GM19023 (cell line): ENCODE measurements at regions not wholly inside any gene's neighbourhood (a gene's known extent, or its start where the extent isn't known, plus 50 kb on each side); places are given as distances from the start of the nearest gene placed in this dataset.

ENCODE experiments used
- ATAC-seq: cut with Tn5 transposase; IDR thresholded peaks from one replicate; pipeline ENCODE4 v1.9.1; 2021; ENCODE audit warnings: mild to moderate bottlenecking, moderate library complexity; ENCODE audit not compliant: unreplicated experiment

DNA sequence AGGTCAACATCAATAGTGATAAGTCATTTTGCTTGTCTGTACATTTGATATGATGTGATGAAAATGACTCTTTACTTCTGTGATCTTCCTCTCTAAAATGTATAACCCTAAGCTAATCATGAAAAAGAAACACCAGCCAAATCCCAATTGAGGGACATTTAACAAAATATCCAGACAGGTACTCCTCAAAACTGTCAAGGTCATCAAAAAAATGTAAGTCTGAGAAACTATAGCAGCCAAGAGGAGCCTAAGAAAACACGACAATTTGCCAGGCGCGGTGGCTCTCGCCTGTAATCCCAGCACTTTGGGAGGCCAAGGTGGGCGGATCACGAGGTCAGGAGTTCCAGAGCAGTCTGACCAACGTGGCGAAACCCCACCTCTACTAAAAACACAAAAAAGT, 708.5 kb upstream of the ID4 start:
- ATAC-seq = no peak

DNA sequence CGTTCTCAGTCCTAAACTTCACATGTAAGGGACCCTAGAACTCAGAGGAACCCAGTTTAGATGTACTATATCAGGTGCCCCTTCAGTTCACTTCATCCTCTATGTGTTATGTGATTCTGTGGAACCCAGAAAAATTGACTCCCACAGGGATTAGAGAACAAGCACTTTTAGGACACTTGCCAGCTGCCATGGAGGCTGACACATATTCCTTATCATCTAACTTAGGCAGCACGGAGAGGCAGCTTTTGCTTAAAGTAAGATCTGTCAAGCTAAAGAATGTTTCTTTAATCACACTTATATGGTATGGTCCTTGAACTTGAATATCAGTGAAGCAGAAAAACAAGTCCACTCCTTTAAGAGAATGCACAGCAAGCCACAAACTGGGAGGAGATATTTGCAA, 701.5 kb upstream of the ID4 start:
- ATAC-seq = no peak

DNA sequence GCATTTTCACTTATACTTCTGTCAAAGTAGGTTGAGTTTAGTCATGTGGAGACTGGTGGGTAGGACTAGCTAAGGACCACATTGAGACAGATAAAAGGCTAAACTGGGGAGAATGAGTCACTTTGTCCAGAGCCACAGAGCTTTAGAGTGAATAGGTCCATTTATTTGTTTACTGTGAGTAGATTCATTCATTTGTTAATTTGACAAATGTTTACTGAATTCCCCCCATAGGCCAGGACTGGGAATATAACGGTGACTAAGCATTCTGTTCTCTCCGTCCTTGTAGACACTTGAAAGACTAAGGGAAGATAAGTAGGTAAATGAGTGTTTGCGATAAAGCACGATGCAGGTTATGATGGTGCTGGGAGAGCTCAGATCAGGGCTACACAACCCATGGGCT, 699.7 kb upstream of the ID4 start:
- no peak for ATAC-seq

DNA sequence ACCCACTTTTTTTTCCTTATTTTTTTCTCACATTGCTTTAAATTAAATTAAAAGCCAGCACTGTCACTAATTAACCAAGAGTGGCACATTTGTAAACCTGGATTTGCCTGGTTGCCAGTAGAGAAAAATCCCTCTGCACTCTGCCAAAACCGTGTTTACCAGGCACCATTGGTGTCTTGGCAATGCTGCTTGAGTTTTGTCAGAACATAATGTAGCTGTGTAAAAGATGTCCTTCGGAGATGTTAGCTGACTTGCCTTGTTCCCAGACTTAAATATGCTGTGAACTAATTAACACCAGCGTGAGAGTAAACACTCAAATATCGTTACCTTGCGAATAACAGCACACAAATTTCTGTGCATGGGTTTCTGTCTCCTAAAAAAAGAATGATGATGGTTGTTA, 694.9 kb upstream of the ID4 start:
- ATAC-seq = no peak

DNA sequence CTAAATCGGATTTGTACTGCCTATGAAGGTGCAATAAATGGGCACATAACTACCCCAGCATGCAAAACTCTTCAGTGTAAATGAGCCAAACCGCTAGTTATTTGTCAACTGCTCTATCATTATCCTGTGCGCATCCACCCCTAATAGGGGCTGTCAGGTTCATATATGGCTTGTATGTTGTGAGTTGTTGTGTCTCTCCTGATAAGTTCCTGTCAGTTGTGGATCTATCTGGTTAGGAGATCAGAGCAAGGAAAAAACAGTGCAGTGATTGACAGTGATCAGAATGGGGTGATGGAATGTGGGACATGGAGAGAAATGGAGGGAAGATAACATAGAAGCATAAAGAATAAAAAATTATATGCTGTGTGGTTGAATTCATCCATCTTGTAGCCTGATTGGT, 686.9 kb upstream of the ID4 start:
- ATAC-seq = no peak

DNA sequence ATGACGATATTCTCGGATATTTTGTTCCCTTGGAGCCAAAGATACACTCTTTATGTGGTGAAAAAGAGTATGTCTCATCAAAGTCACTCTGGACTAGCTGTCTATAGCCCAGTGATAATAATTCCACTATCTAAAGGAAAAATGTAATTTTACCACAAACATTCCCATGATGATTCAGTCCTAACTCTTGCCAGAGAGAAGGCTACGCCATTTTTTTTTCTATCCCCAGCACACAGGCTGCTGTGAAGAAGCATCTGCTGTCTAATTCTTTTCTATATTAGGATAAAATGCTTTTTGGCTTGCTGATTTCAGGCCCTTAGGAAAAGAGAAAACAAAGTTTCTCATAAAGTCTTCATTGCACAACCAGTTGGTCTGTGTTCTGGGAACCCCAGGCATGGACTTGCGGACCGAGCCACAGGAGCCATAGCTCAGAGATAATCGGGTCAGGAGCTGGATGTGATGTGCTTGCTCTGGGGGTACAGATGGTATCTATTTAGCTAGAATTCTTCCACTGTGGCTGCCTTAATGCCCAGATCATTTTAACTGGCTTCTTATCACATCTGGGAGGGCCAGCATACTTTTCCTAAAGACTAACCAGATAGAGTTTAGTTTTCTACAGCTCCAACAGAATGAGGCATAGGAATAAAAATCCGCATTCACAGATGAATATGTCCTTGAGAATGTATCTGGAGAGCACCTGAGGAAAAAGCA, 683.7 kb upstream of the ID4 start:
- ATAC-seq = no peak

DNA sequence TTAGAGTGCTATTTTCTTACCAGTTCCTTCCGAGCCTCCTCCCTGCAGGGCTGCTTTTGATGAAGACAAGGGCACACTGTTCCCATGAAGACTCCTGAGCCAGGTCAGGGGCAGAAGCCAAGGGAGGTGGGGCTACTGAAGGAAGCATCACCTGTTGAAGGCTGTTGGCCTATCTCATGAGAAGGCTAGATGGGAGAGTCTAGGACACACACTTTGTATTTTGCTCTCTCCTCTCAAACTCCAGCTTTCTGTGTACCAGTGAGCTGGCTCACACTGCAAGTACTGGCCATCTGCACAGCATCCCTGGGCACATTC, 683.2 kb upstream of the ID4 start:
- ATAC-seq = no peak

DNA sequence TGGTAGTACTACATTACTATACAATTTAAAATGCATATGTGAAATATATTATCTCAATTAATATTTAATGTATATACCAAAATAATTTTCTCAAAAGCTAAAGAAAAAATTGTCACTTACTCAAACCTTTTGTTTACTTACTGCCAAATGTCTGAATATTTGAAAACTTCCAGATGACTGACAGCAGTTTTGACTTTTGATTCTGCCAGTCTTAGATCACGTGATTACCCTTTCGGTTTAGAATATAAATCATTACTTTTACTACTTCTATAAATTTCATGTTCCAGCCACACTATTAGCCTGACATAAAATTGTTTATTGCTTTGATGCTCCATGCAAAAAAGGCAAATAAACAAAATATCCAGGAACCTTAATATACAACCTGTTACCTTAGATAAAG, 680.7 kb upstream of the ID4 start:
- no peak for ATAC-seq

DNA sequence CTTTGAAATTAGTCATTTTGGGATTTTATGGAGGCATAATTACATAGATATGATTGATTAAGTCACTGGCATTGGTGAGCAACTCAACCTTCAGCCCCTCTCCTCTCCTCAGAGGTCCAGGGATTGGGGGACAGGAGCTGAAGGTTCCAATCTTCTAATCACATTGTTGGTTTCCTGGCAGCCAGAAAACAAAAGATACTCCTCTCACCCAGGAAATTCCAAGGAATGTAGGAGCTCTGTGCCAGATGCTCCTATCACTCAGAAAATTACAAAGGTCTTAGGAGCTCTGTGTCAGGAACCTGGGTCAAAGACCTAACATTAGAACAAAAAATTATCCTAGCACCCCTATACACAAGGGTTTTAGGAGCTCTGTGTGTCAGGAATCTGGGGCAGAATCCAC, 679.7 kb upstream of the ID4 start:
- no peak for ATAC-seq

DNA sequence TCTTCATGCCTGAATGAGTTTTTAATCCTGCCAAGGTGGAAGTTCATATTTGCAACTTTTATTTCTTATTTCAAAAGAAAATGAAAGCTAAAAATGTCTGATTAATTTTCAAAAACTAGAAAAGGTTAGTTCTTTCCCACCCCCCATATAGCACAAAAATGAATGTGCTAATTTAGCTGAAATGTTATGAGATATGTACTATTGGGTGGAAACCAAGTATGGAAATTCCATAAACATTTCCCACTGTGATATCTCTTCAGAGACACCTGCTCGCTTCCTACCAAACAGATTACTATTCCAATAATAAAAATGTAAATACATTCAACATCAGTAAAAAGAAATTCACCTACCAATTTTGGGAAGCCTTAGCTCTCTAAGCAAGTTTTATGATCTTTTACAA, 678.6 kb upstream of the ID4 start:
- no peak for ATAC-seq

DNA sequence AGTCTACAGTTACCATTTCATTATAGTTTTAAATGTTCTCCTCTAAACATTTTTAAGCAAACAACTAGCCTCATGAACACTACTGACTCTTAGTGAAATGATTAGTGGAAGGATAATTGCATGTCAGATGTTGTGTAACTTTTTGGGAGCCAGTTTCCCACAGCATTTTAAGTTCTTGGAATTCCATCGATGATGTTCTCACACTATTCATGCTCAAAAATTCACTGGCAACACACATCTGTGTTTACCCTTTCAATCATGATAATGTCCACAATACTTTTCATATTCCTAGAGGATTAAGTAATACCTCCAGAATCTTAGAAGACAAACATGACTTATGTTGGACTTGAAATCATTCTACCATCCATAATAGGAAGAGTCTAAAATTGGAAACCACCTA, 678.1 kb upstream of the ID4 start:
- no peak for ATAC-seq

DNA sequence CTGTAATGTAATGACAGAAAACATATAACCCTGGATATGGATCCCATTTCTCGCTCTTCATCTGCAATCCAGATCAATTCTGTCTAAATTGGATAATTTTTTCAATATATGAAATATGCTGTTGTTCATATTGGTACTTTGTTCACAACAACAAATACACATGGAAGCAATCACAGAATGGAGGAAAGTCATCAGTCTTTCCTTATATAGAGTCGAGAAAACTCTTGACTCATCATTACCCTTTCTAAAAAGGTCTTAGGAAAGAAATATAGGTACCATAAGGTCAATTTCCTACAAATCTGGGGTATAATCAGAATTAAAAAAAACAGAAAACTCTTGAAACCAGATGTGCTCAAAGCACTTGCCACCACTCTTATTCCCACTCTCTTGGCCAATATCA, 677.6 kb upstream of the ID4 start:
- ATAC-seq = no peak

DNA sequence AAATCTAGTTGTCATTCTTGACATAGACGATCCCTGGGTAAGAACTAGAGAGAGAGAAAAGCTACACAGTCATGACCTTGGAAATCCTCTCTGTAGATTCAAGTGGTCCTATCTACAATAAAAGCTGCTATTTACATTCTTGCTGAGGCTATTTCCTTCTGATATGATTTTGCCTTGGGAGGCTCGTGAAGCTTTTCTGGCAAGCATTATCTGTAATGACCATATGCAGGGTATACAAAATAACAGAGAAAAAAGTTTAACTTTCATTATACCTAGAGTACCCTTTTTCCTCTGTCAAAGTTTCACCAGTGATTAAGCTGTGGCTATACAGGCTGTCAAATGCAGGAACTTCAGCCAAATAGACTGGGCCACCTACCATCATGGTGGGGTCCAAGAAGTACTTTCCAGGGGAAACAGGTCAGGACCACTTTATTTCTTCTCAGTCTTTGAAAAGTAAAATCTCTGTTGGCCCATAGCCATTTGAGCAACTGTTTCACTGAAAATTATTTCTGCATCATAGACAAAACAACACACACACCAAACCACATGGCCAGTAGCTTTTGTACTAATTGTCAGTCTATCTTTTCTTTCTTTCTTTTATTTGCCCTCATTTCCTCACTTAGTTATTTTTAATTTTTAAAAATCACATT, 677.0 kb upstream of the ID4 start:
- ATAC-seq = no peak

DNA sequence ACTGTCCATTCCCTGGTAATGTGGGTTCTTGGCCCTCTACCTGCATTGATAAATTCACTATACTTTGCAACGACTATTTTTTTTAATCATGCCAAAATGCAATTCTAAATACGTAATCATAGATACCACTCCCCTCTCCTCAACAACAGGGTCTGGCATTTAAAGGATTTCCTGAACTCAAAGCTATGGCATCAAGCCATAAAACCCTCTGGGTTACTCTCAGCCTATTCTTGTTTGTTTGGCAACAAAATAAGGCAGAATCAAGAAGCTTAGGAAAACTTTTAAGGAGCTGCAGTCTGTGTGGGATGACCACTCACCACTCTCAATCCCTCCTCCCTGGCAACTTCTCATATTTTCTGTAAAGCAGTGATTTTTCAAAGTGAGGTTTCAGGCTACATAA, 669.9 kb upstream of the ID4 start:
- no peak for ATAC-seq

DNA sequence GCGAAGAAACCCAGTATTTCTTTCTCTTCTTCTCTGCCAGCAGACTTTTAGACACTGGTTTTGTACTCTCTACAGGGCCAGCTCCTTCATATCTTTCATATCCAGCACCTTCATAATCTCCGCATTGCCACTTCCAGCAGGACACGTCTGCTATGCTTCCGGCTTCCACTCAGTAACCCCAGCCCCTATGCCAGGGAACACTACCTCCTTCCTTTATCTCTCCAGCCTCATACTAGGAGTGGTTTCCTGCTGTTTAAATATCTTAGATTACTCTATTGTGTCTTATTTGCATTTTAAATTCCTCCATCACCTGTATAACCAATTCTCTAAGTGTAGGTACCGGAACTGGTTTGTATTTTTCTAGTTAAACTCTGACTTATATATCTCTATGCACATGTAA, 667.8 kb upstream of the ID4 start:
- ATAC-seq = no peak

DNA sequence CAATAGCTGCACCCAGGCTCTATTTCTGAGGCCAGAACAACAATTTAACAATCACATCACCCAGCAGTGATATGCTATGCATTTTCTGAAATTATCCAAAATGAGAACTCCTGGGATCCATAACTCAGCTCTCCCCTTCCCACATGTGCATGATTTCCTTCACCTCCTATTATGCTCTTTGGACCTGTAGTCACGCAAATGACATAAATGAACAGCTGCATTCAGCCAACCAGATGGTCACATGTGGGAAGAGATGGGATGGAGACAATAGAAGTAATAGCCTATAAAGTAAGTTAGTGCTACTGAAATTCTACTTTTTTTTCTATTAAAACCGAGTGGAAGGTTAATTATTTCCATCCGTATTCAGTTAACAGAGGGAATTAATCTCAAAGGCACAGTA, 662.1 kb upstream of the ID4 start:
- no peak for ATAC-seq

DNA sequence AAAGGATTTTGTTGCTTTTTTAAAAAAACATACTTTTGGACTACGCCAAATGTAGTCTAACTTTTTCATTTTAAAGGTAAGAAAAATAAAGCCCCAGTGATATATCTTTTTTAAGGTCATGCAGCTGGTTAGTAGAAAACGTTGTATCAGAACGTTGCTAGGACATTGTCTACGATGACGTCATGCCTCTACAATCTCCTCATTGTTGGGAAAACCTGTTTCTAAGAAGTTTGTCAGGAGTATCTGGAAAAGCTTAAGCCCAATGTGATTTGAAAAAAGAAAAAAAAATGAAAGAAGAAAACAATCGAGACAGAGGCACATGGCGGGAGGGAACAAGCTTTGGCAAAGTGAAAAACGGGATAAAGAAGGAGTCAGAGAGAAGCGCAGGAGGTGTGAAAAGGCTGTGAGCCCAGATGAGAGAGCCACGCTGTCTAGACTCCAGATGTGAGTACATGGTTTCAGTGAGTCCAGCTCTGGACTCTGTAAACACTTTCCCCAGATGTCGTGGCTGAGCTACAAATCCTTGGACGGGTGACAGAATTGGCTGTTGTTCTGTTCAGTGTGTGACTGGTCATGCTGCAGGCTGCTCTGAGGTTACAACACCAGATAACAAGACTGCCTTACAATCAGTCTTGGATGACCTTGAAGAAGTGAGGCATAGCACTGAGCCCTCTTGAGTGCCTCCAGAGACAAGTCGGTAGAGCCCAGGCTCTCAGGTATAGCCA, 656.7 kb upstream of the ID4 start:
- ATAC-seq = no peak

DNA sequence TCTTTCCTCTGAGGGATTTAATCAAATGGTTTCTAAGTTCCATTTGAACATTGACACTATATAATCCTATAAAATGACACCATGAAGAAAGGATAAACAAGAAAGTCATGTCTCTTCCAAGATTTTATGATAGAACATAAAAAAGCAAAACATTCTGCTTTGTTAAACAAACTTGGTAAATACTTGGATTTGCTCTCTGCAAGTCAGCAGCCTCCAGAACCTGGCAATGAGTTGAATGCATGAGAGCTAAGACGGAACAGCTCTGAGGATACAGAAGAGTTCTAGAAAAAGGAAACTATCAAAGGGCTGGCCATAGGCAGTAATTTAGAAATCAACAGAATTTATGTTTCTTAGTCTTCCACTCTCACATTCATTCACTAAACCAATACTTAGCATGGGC, 656.0 kb upstream of the ID4 start:
- no peak for ATAC-seq

DNA sequence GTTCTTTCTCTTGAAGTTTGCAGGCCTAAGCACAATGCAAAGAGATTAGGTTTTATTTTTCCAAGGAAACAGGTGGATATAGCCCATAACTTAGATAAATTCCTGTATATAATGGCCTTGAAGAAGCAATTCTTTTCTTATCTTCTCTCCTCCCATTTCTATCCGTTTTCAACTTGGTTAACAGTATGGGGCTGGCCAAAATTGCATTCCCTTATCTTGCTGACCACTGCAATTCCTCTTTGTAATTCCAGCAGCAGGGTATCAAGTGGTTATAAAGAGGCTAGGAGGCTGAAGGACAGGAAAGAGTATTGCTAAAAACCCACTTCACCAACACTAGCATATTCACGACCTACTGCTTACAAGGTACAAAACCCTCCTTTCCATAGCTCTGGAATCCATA, 643.5 kb upstream of the ID4 start:
- no peak for ATAC-seq

DNA sequence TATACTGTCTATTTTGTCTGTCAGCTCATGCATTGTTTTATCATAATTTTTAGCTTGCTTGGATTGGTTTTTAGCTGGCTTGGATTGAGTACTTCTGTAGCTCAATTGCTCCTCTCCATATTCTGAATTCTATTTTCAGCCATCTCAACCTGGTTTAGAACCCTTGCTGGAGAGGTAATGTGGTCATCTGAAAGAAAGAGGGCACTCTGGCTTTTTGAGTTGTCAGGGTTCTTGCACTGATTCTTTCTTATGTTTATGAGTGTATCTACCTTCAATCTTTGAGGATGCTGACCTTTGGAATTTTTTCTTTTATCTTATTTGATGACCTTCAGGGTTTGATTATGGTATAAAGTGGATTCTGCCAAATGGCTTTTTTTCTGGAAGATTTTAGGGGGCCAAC, 632.7 kb upstream of the ID4 start:
- ATAC-seq = no peak

DNA sequence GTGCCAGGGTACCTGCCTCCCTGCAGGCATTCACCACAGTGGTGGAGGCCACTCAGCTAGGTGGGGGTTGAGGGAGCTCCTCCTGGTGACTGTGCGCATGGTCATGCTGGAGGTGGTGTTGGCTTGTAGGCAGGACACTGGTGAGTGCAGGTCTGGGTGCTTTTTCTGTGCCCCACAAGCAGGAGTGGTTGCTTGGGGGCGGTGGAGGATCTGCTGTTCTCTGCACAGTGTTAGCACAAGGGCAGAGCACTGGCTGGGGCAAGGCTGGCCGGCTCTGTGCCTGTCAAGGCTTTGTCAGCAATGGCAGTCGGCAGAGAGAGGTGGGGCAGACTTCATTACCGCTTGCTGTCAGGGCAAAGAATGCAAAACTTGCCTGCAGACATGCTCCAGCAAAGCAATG, 632.1 kb upstream of the ID4 start:
- no peak for ATAC-seq

DNA sequence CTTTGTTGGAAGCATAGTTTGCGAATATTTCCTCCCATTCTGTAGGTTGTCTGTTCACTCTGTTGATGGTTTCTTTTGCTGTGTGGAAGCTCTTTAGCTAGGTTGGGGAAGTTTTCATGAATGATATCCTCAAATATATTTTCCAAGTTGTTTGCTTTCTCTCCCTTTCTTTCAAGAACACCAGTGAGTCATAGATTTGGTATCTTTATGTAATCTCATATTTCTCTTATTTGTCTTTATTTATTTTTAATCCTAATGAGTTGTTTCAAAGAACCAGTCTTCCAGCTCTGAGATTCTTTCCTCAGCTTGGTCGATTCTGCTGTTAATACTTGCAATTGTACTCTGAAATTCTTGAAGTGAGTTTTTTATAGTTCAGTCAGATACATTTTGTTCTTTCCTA, 628.0 kb upstream of the ID4 start:
- no peak for ATAC-seq
